ENCODE measurements at regions not wholly inside any gene's neighbourhood (a gene's known extent, or its start where the extent isn't known, plus 50 kb on each side); places are given as distances from the start of the nearest gene placed in this dataset.

DNA sequence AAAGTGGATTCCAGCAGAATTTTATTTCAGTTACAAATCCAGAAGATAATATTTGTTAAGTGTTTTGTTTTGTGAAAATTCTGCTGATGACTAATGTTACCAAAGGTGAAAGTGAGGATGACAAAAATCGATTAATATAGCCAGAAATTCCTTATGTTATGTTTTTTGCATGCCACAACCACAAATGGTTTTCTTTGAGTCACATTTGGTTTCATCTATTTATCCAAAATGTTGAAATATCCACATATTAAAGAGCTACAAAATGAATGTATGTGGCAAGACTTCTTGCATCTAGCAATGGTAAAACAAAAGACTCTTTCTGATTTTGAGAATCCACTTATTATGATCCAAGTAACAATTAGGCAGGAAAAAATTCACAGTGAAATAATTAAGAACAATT lies 150.1 kb upstream of the LRRC4C start:
- TF ChIP-seq CTCF (IDR thresholded peaks at IDR 0.05; ENCODE audit: low read depth, low read length) (no peak), EZH2phosphoT487 (IDR thresholded peaks at IDR 0.05; ENCODE audit: low read depth) (no peak)

Measured in OCI-LY3 (cell line).